PFSK-1 (cell line): ENCODE measurements at regions not wholly inside any gene's neighbourhood (a gene's known extent, or its start where the extent isn't known, plus 50 kb on each side); places are given as distances from the start of the nearest gene placed in this dataset.

Experiments
- POLR2AphosphoS5 ChIP-seq: IDR thresholded peaks from 2 replicates; pipeline ENCODE4 v1.6.1; 2012; ENCODE audit warnings: low read depth, mild to moderate bottlenecking, control low read depth, low read length, moderate library complexity
- REST ChIP-seq, 2 experiments: IDR thresholded peaks; 2 replicates each; pipeline versions ENCODE4 v1.6.1 to v1.8.0; 2011 to 2012; ENCODE audit warnings: low read depth in 2 of 2, low read length in 2 of 2, control low read depth in 1 of 2, inconsistent platforms in 1 of 2, mild to moderate bottlenecking in 1 of 2, moderate library complexity in 1 of 2; ENCODE audit not compliant: insufficient read depth in 1 of 2
- SIN3A ChIP-seq: IDR thresholded peaks from 2 replicates; pipeline ENCODE4 v1.6.1; 2012; ENCODE audit warnings: mild to moderate bottlenecking, low read length, moderate library complexity, borderline replicate concordance; ENCODE audit not compliant: insufficient read depth
- TAF1 ChIP-seq: IDR thresholded peaks from 2 replicates; pipeline ENCODE4 v1.6.1; 2012; ENCODE audit warnings: low read length, control low read depth, borderline replicate concordance; ENCODE audit not compliant: insufficient read depth

- TF ChIP-seq TAF1 (no peak), POLR2AphosphoS5 (no peak), SIN3A (no peak), REST (IDR thresholded peaks at IDR 0.05; ENCODE audit: insufficient read depth in 1 of 2, low read depth in 2 of 2, low read length in 2 of 2) (no peak)
Observed at GRCh38 chr1:232578651-232579195, 51.2 kb downstream of the SIPA1L2 start.
